HL-60/S4 treated with retinoic acid at 250 ng/mL for 4 days and 3 days (cell line): ENCODE measurements at regions not wholly inside any gene's neighbourhood (a gene's known extent, or its start where the extent isn't known, plus 50 kb on each side); places are given as distances from the start of the nearest gene placed in this dataset.

Experiments
- in situ Hi-C: fragments of 300-500 bp; cut with MboI; formaldehyde crosslinking; loops from 2 replicates; pipeline ENCODE4 v1.7.0; 2022; ENCODE audit warnings: low sequenced_read_pairs

- in situ Hi-C loops: no loop called here
These were observed 74.1 kb upstream of the SPATA12 start for GRCh38 chr3:56986347-56986746.

DNA sequence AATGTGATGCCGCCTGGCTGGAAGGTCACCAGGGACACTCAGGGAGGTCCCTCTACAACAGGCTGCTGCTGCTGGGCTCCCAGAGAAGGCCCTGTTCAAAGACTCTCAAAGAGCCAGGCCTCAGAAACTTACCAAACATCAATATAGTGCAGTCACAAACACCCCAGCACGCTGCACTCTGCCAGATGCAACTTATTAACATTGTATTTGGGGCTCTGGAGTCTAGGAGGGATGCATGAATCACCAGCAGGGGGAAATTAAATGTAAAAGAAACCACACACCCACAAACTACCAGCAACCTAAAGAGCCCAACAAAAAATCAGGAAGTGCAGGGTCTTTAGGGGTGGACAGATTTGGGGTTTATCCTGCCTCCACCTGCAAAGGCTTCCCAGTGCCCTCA, 74.6 kb upstream of the SPATA12 start:
- in situ Hi-C loops: no loop called here

DNA sequence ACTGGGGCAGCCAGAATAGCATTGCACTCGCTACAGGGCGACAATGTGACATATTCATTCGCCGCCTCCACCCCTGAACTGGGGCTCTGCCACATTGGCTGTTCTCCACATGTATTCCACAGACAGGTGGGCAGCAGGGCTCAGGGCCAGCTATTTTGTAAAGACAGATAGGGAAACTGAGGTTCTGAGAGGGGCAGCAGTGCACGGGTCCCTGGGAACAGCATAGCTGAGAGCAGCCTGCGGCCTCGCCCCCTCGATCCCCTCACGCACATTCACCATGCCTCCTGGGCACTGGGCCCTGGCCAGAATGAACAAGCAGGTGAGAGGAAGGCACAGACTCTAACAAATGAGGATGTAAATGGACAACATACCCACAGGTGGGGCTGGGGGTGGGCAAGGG, 75.0 kb upstream of the SPATA12 start:
- in situ Hi-C loops: no loop called here

- in situ Hi-C loops: no loop called here
These were observed 77.0 kb upstream of the SPATA12 start for GRCh38 chr3:56983427-56983826.

DNA sequence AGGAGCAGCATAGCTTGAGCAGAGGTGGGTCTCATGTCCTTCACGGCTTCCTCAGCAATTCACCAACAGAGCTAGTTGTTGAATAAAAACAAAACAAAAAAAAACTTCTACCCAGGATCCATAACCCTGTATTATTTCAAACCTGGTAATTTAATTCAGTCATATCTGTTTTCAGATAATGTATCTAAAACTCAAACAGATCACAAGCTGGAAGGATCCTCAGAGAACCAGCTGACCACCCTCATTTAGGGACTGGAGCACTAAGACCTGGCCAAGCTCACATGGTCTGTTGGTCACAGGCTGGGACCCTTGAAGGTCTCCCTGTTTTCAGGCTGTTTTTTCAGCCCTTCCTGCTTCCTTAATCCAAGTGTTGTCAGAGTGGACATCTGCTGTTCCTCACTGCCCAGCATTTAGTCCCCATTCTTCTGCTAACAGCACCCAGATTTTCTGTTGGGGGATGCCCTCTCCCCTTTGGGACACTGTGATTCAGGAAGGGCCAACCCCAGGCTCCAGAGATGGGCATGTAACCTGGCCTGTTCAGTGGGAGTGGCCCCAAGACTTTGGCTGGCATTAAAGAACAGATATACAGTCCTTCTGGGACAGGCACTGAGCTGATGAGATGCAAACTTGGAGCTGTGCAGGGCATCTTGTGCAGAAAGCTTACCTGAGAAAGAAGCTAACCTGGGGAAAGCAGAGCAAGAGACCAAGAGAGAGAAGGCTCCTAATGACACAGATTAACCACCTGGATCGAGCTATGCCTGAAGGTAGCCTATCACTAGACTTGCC, 78.8 kb upstream of the SPATA12 start:
- in situ Hi-C loops: no loop called here

DNA sequence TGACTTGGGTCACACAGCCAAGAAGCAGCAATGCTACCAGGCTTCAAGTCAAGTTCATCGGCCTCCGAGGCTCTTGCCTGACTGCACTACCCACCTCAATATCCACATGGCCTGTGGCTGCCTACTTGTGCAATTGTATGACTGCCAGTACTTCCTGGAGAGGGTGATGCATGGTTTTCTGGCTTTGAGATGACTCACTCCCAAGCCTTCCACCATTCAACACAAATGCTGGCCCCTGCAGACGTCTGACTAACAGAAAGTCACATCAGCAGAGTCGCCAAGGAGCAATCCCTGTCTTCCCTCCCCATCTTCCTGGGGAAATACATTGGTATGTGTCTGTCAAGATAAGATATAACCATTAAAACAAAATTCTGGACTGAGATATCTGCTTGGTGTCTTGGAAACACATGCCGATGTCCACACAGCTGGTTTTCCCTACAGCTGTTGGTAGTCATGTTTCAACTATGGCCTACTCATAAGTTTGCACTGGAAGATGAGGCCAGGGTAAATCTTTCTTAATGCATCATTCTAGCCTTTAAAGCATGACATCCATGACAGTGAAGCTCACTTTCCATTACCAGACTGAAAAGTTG, 79.6 kb upstream of the SPATA12 start:
- in situ Hi-C loops: no loop called here

DNA sequence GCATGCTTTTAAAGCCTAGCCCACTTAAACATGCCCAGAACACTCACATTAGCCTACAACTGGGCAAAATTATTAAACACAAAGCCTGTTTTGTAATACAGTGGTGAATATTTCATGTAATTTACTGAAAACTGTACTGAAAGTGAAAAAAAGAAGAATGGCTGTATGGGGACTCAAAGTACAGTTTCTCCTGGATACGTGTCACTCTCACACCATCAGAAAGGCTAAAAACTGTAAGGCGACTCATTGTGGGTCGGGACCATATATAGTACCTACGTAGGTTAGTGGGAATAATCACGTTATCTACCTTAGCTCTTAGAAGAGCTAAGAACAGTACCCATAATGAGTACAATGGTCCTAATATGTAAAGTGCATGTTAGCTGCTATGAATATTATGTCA, 80.2 kb upstream of the SPATA12 start:
- in situ Hi-C loops: no loop called here

DNA sequence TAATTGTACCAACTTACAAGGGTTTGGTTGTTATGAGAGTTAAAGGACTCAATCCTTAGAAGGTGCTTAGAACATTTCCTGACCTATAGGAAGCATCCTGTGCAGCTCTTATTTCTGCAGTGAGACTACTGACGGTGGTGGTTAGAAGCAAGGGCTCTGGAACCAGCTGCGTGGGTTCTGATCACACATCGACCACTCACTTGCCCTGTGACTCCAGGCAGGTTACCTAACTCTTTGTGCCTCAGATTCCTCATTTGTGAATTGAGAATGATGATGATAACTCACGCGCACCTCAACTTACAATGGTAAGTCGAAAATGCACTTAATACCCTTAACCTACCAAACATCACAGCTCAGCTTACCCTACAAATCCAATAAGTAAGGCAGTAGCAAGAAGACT, 80.7 kb upstream of the SPATA12 start:
- in situ Hi-C loops: no loop called here

- in situ Hi-C loops: no loop called here
These were observed 82.9 kb upstream of the SPATA12 start for GRCh38 chr3:56977561-56977889.

DNA sequence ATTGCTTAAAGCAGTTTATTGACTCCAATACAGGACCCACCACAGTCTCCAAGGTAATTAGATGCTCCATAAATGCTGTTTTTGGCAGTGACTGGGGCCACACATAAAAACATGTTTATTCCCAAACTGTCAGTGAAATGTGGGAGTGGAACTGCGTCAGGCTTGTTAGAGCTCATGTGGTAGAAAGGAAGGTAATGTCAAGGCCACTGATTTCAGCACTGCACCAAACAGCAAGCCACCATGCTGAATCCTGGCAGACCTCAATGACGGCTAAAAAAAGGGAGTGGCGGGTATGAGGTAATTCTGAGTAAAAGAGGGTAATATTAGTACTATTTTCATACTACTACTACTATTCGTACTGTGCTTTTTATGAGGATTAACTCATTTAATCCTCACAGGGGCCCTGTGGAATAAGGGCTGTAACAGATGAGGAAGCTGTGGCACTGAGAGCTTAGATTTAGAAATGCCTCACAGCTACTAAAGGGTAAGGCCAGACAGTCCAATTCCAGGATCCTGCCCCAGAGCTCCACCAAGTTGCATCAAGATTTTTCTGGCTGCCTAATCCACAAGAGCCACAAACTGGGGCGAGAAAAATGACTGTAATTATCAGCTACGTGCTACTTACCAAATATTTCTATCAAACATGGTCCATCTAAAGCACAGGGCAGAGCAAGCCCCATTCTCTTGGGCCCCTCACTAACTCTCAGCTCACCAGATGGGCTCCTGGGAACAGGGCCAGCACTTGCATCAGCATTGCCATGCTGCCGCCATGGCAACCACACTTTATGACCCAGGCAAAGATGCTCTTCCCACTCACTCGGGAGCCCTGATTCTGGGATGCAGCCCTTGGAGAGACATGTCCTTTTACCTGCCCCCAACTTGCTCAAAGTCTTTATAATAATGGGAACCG, 83.6 kb upstream of the SPATA12 start:
- in situ Hi-C loops: no loop called here

GRCh38 chr3:56975567-56975966, 84.9 kb upstream of the SPATA12 start:
- in situ Hi-C loops: no loop called here

DNA sequence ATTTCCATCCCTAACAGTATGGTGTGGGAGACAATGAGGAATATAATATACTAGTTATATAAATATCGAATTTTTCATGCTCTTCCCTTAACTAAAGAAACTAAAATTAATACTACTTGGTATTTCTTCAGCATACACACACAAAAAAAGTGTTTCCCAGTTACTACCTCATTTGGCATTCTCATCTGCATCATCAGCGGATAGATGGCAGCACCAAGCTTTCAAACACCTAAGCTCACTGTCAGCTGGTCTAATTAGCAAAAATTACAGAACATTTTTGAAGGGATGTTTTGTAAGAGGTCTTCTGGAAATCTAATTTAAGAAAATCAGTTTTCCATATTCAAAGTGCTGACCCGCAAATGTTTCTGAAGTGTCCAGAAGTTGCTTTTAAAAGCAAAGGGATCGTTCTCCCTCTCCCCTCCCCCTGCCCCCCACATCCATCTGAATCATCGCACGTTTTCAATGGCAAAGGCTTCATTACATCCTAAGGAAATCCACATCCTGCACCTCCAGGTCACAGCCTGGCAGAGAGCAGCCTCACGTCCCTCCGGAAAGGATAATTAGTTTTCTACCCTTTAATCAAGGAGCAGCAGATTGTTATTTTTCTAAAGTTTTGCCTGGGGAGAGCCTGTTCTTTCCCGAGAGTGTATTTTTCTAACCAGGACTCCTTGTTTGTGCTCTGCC, 86.1 kb upstream of the SPATA12 start:
- in situ Hi-C loops: no loop called here

- in situ Hi-C loops: no loop called here
These were observed 88.6 kb upstream of the SPATA12 start for GRCh38 chr3:56971816-56972215.

DNA sequence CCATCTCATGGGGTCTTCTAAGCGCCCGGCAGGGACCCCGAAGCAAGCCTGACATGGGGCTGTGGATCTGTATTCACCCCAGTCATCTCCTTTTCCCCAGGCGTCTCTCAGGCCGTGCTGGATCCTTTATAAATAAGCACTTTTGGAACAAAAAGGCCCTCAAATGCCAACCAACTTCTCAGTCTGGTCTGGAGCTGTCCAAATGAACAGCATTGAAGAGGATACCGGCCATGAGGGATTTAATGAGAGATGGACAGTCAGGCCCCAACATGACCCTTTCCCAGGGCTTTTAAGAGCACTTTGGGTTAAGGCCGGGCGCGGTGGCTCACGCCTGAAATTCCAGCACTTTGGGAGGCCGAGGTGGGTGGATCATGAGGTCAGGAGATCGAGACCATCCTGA, 89.2 kb upstream of the SPATA12 start:
- in situ Hi-C loops: no loop called here

DNA sequence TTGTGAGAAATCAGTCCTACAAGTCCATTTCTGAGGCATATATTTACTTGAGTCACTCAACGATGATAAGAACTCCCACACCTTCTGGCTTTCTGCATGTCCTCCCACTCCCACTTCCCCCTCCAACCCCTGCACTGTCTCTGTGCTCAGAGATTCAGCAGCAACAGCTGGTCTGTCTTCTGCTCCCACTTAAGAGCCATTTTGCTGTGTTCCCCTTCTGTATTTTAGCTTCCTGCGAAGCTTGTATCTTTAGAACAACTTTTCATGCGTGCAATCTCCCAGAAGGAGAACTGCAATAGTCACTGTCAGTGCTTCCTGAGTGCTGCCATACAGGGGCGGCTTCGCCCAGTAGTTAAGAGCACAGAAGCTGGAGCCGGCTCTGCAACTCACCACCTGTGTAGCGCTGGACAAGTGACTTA, 90.0 kb upstream of the SPATA12 start:
- in situ Hi-C loops: no loop called here

GRCh38 chr3:56969851-56970250, 90.6 kb upstream of the SPATA12 start:
- in situ Hi-C loops: no loop called here

DNA sequence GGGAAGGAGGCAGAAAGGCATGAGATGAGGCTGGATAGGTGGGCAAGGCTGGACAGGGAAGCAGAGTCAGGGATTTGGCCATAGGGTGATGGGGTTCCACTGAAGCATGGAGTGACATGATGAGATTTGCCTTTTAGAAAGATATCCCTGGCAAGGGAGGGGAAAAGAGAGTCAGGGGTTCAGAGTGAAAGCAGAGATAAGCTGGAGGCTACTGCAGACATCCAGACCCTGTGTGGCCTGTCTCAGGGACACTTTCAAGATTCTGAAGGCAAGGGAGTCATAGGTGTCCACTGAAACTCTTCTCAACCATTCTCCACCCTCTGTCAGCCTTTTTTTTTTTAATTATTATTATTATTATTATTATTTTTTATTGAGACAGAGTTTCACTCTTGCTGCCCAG, 94.0 kb upstream of the SPATA12 start:
- in situ Hi-C loops: no loop called here

DNA sequence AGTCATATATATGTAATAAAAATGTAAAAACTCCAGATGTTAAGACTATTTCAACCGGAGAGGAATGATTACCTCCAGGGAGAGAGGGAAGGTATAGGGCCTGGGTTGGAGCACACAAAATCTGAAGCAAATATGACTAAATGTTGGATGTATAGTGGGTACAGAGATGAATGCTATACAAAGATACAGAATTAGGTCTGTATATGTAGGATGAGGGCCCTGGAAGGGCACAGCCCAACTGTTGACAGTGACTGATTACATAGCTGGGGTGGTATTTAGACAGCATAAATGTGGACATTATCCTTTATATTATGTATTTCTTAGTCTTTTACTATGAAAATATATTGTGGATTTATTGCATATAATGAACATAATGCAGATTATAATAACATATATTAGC, 94.4 kb upstream of the SPATA12 start:
- in situ Hi-C loops: no loop called here

DNA sequence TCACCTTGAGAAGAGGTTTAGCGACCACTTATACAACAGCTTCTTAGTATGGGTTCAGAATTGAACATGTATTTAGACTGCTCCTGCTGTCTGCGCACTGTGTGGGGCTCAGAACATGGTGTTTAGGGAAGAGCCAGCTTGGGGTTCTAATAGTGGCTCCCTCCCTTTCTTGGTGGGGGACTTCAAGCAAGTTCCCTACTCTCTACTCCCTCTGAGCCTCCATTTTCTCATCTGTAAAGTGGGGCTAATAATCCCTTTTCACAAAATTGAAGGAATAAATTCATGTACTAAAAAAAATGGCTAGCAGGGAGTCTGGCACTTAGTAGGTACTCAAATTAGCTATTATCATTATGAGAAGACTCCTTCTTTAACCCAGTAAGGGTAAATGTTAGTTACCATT, 97.5 kb upstream of the SPATA12 start:
- in situ Hi-C loops: no loop called here

DNA sequence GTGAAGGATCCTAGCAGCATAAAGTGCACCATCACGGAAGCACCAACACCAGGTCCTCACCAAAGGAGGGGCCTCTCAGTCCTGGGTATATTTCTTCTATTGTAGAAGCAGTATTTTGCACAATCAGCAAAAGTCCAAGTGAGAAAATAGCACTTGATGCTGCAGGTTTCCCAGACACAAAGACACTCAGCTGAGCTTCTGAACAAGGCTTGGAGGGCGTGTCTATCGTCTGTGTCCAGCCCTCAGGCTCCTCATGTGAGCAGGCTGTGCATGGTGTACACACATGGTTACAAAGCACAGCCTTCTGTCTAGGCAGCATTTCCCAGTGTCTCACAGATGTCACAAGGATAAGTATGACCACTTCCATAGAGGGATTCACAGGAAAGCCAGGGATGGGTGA, 98.3 kb upstream of the SPATA12 start:
- in situ Hi-C loops: no loop called here

DNA sequence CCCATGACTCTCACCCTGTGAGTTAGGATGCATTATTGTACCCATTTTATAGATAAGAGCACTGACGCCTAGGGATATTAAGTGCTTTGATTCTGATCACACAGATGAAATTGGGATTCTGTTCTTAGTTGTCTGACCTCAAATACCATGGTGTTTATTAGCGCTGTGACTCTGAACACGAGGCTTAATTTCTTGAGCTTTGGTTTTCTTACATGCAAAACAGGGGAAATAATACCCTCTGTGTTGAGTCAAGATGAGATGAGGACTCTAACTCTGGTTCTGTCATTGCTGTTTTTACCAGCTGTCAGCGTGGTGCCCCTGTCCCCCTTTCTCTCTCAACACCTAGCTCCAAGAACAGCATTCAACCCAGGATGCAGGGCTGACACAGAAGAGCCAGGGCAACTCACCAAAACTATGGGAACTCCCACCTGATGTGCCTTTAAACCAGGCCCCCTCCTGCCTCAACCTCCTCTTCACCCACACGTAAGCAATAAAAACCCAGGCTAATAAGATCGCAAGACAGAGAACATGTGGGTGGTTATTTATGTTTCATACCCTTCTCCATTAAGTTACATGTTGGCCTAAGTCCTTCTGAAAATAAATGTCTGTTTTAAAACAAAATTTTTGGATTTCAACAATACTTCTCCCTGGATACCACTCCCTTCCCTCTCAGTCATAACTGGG, 100.1 kb upstream of the SPATA12 start:
- in situ Hi-C loops: no loop called here
